NCI-H1105 (cell line): ENCODE measurements at regions not wholly inside any gene's neighbourhood (a gene's known extent, or its start where the extent isn't known, plus 50 kb on each side); places are given as distances from the start of the nearest gene placed in this dataset.

Experiments used
- DNase-seq: peaks from one replicate; lab custom pipeline; 2025; lab: John Stamatoyannopoulos, UW

GRCh38 chr13:73894995-73895571 is 239.1 kb downstream of the KLF12 start:
- no peak for DNase-seq

GRCh38 chr13:73893833-73894232 is 240.4 kb downstream of the KLF12 start:
- DNase-seq = no peak

GRCh38 chr13:73891805-73892204 is 242.4 kb downstream of the KLF12 start:
- no peak for DNase-seq

GRCh38 chr13:73883162-73883561 is 251.0 kb downstream of the KLF12 start:
- no peak for DNase-seq

GRCh38 chr13:73880365-73880764 is 253.8 kb downstream of the KLF12 start:
- DNase-seq = no peak

GRCh38 chr13:73879346-73880015 is 254.7 kb downstream of the KLF12 start:
- DNase-seq = no peak

GRCh38 chr13:73877399-73877798 is 256.8 kb downstream of the KLF12 start:
- DNase-seq = no peak

GRCh38 chr13:73876323-73876722 is 257.9 kb downstream of the KLF12 start:
- no peak for DNase-seq

- no peak for DNase-seq
Measured at GRCh38 chr13:73873940-73874830, 260.0 kb downstream of the KLF12 start.

GRCh38 chr13:73872397-73872796 is 261.8 kb downstream of the KLF12 start:
- no peak for DNase-seq

- no peak for DNase-seq
Measured at GRCh38 chr13:73870970-73871935, 263.0 kb downstream of the KLF12 start.

GRCh38 chr13:73870036-73870741 is 264.0 kb downstream of the KLF12 start:
- DNase-seq = no peak

GRCh38 chr13:73865027-73865426 is 269.2 kb downstream of the KLF12 start:
- no peak for DNase-seq

- no peak for DNase-seq
Measured at GRCh38 chr13:73861136-73861535, 273.1 kb downstream of the KLF12 start.

GRCh38 chr13:73860501-73860900 is 273.7 kb downstream of the KLF12 start:
- DNase-seq = no peak

- no peak for DNase-seq
Measured at GRCh38 chr13:73859841-73860240, 274.4 kb downstream of the KLF12 start.

- no peak for DNase-seq
Measured at GRCh38 chr13:73857106-73857505, 277.1 kb downstream of the KLF12 start.

- DNase-seq = no peak
Measured at GRCh38 chr13:73851104-73851503, 283.1 kb downstream of the KLF12 start.

- DNase-seq = no peak
Measured at GRCh38 chr13:73850104-73850873, 283.9 kb downstream of the KLF12 start.

GRCh38 chr13:73849292-73849691 is 284.9 kb downstream of the KLF12 start:
- DNase-seq = no peak
